DND-41 (cell line): ENCODE measurements at regions not wholly inside any gene's neighbourhood (a gene's known extent, or its start where the extent isn't known, plus 50 kb on each side); places are given as distances from the start of the nearest gene placed in this dataset.

ENCODE experiments used
- CTCF ChIP-seq: IDR thresholded peaks from 2 replicates; pipeline ENCODE4 v1.5.1; 2012; ENCODE audit warnings: borderline replicate concordance, low read length, moderate library complexity, mild to moderate bottlenecking; ENCODE audit not compliant: poor library complexity, severe bottlenecking; ENCODE audit errors: extremely low read depth
- EZH2 ChIP-seq: IDR thresholded peaks from 3 replicates; pipeline ENCODE4 v1.6.1; 2012; ENCODE audit warnings: borderline replicate concordance, low read depth, mild to moderate bottlenecking, moderate library complexity, low read length, inconsistent platforms; ENCODE audit not compliant: severe bottlenecking

- TF ChIP-seq CTCF (no peak), EZH2 (no peak)
These were observed 485.9 kb downstream of the PSAT1 start for GRCh38 chr9:78782858-78783257.
